Trophoblast cell (in vitro differentiated cells and primary cell): ENCODE measurements at regions not wholly inside any gene's neighbourhood (a gene's known extent, or its start where the extent isn't known, plus 50 kb on each side); places are given as distances from the start of the nearest gene placed in this dataset.

Experiments
- DNase-seq, 2 donors: peaks; one replicate each; pipeline ENCODE4 v3.0.0-alpha.2; 2016
- H2AFZ ChIP-seq: 2 replicates; pipeline ENCODE4 v1.6.1; 2013; ENCODE audit warnings: low read length, moderate library complexity, mild to moderate bottlenecking; ENCODE audit not compliant: insufficient read depth, poor library complexity
- H2AK5ac ChIP-seq: 2 replicates; pipeline ENCODE4 v1.6.1; 2013; ENCODE audit warnings: mild to moderate bottlenecking, low read length
- H2BK120ac ChIP-seq: 2 replicates; pipeline ENCODE4 v1.6.1; 2013; ENCODE audit warnings: low read length, mild to moderate bottlenecking, moderate library complexity; ENCODE audit not compliant: insufficient read depth, poor library complexity
- H2BK12ac ChIP-seq: 2 replicates; pipeline ENCODE4 v1.6.1; 2013; ENCODE audit warnings: mild to moderate bottlenecking, low read length, moderate library complexity
- H2BK5ac ChIP-seq: 2 replicates; pipeline ENCODE4 v1.6.1; 2013; ENCODE audit warnings: low read length, low read depth, moderate library complexity, mild to moderate bottlenecking; ENCODE audit not compliant: poor library complexity
- H3K14ac ChIP-seq: 2 replicates; pipeline ENCODE4 v1.6.1; 2013; ENCODE audit warnings: mild to moderate bottlenecking, low read length
- H3K18ac ChIP-seq: 2 replicates; pipeline ENCODE4 v1.6.1; 2013; ENCODE audit warnings: mild to moderate bottlenecking, low read length
- H3K23ac ChIP-seq: 2 replicates; pipeline ENCODE4 v1.6.1; 2013; ENCODE audit warnings: low read length
- H3K27ac ChIP-seq: 2 replicates; pipeline ENCODE4 v1.5.1; 2013; ENCODE audit warnings: low read depth, mild to moderate bottlenecking, inconsistent platforms, low read length, moderate library complexity
- H3K27me3 ChIP-seq: 2 replicates; pipeline ENCODE4 v1.6.1; 2013; ENCODE audit warnings: inconsistent platforms, mild to moderate bottlenecking, low read length, moderate library complexity; ENCODE audit not compliant: insufficient read depth
- H3K36me3 ChIP-seq, 2 experiments: 1 replicate in 1 of 2; 2 replicates in 1 of 2; pipeline ENCODE4 v1.6.1; 2013; ENCODE audit warnings: low read length in 2 of 2, mild to moderate bottlenecking in 2 of 2, moderate library complexity in 1 of 2; ENCODE audit not compliant: insufficient read depth in 2 of 2, control insufficient read depth in 1 of 2
- H3K4ac ChIP-seq: 2 replicates; pipeline ENCODE4 v1.6.1; 2013; ENCODE audit warnings: low read depth, mild to moderate bottlenecking, low read length, moderate library complexity
- H3K4me1 ChIP-seq, 2 experiments: 1 replicate in 1 of 2; 2 replicates in 1 of 2; pipeline ENCODE4 v1.6.1; 2013; ENCODE audit warnings: low read length in 2 of 2, mild to moderate bottlenecking in 2 of 2, moderate library complexity in 1 of 2; ENCODE audit not compliant: insufficient read depth in 2 of 2, control insufficient read depth in 1 of 2
- H3K4me2 ChIP-seq: 2 replicates; pipeline ENCODE4 v1.6.1; 2013; ENCODE audit warnings: inconsistent platforms, mild to moderate bottlenecking, low read length, moderate library complexity
- H3K4me3 ChIP-seq: 2 replicates; pipeline ENCODE4 v1.5.1; 2013; ENCODE audit warnings: mild to moderate bottlenecking, low read depth, low read length, inconsistent platforms
- H3K79me1 ChIP-seq: one replicate; pipeline ENCODE4 v1.6.1; 2013; ENCODE audit warnings: low read length
- H3K79me2 ChIP-seq: 2 replicates; pipeline ENCODE4 v1.6.1; 2013; ENCODE audit warnings: low read length, mild to moderate bottlenecking; ENCODE audit not compliant: control insufficient read depth, insufficient read depth, poor library complexity
- H3K9ac ChIP-seq: 2 replicates; pipeline ENCODE4 v1.6.1; 2013; ENCODE audit warnings: mild to moderate bottlenecking, low read length
- H3K9me3 ChIP-seq: 2 replicates; pipeline ENCODE4 v1.6.1; 2013; ENCODE audit warnings: low read depth, mild to moderate bottlenecking, control low read depth, inconsistent platforms, low read length; ENCODE audit not compliant: insufficient read depth
- H4K12ac ChIP-seq: 2 replicates; pipeline ENCODE4 v1.6.1; 2013; ENCODE audit warnings: low read depth, mild to moderate bottlenecking, low read length, moderate library complexity
- H4K8ac ChIP-seq: 2 replicates; pipeline ENCODE4 v1.6.1; 2013; ENCODE audit warnings: low read depth, mild to moderate bottlenecking, low read length, moderate library complexity
- H4K91ac ChIP-seq: one replicate; pipeline ENCODE4 v1.6.1; 2013; ENCODE audit warnings: low read depth, mild to moderate bottlenecking, low read length, moderate library complexity
- WGBS: extraction: QIAGEN DNeasy Blood & Tissue Kit; methylation state at CpG from one replicate; pipeline ENCODE4 v1.1.7; 2013; ENCODE audit warnings: missing lambda C conversion rate; ENCODE audit not compliant: insufficient read length, insufficient coverage; ENCODE audit errors: extremely low coverage; 5-methylcytosine and 5-hydroxymethylcytosine counted together

DNA sequence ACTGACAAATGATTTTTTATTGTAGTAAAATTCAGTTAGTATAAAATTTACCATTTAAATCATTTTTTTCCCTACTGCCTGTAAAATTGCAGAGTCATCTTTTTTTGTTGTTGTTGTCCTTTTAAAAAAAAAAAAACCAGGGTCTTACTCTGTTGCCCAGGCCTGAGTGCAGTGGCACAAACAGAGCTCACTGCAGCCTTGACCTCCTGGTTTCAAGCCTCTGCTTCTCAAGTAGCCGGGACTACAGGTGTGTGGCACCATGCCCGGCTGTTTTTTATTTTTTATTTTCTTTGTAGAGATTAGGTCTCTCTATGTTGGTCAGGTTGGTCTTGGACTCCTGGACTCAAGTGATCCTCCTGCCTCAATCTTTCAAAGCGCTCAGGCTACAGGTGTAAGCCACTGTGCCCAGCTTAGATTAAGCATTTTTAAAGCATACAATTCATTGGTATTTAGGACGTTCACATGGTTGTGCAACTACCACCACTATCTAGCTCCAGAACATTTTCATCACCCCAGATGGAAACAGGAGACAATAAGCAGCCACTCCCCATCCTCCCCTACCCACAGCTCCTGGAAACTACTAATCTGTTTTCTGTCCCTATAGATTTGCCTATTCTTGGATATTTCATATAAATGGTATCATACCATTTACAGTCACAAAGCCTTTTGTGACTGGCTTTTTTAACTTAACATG is 59.7 kb upstream of the PGRMC2 start:
- WGBS: no CpG with 5 or more reads among the region's 4 CpGs
- Histone ChIP-seq H2BK5ac (peak overlapping the region; percentile 88), H4K12ac (no peak overlapping the region), H3K9ac (no peak overlapping the region), H2AFZ (peak overlapping the region; percentile 63), H3K4me2 (no peak overlapping the region), H3K4ac (no peak overlapping the region), H2AK5ac (peak overlapping the region; percentile 96), H3K9me3 (peaks cover 1% of the 10 kb centered on the region), H3K36me3 (no peaks in the 10 kb centered on the region), H3K4me1 (peaks cover 8 to 12% of the 10 kb centered on the region in 2 experiments), H3K14ac (peak overlapping the region; percentile 74), H3K79me2 (no peaks in the 10 kb centered on the region), H3K79me1 (peaks cover 17% of the 10 kb centered on the region), H3K18ac (no peak overlapping the region), H4K91ac (peak overlapping the region; percentile 85), H3K27ac (peak overlapping the region; percentile 17), H2BK12ac (peak overlapping the region; percentile 69), H3K4me3 (no peak overlapping the region), H3K27me3 (no peaks in the 10 kb centered on the region), H2BK120ac (peak overlapping the region; percentile 30), H3K23ac (no peak overlapping the region), H4K8ac (peak overlapping the region; percentile 85)
- peak in 1 of 2 donors; percentile 30 for DNase-seq

DNA sequence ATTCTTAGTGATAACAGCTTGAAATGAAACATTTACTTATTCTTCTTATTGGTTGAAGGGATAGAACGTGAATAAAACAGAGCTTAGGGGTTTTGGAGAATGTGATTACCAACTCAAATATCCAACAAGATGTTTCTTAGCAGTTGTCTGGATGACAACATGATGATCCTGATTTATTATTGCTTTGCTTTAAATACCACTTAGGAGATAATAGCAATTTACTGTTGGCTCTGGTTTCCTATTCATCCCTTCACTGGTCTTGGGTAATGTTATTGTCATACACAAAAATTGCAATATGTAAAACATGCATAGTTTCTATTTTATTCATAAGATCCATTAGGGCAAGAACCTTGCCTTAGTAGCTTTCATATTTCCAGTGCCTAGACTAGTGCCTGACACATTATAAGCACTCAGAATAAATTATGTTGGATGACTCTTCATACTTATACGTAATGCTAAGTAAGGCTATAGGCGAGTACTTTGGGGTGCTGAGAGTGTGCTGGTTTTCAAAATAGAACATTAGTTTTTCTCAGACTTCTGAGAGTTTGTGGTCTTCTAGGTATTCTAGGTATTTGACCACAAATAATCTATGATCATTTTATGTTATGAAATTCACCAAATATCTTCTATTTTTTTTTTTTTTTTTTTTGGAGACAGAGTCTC is 58.6 kb upstream of the PGRMC2 start:
- Histone ChIP-seq H3K9ac (no peak overlapping the region), H2AFZ (no peak overlapping the region), H2AK5ac (no peak overlapping the region), H2BK120ac (no peak overlapping the region), H4K12ac (no peak overlapping the region), H3K14ac (no peak overlapping the region), H3K4me2 (no peak overlapping the region), H4K8ac (no peak overlapping the region), H2BK12ac (no peak overlapping the region), H3K27me3 (no peaks in the 10 kb centered on the region), H3K18ac (no peak overlapping the region), H3K79me2 (no peaks in the 10 kb centered on the region), H3K4me1 (peaks cover 8 to 12% of the 10 kb centered on the region in 2 experiments), H3K4me3 (no peak overlapping the region), H3K36me3 (no peaks in the 10 kb centered on the region), H3K4ac (no peak overlapping the region), H4K91ac (no peak overlapping the region), H3K79me1 (peaks cover 12% of the 10 kb centered on the region), H3K9me3 (peaks cover 1% of the 10 kb centered on the region), H3K27ac (no peak overlapping the region), H3K23ac (no peak overlapping the region), H2BK5ac (no peak overlapping the region)
- peak in 1 of 2 donors; percentile 12 for DNase-seq
- WGBS: no CpG with 5 or more reads among the region's 3 CpGs

DNA sequence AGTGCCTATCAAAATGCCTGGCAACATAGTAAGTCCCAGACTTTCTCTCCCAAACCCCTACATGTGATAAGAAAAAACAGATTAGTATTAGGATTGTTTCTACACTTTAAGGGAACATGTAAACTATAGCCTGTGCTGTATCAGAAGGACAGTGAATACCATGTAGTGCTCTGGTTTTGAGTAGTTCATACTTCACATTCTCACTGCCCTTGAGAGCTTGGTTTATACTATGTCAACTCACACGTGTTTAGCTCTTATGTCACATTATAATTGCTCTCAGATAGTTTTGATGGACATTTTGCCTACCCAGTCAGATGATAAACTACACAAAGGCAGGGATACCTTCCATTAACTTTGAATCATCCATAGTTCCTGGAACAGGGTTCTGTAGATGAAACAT is 58.0 kb upstream of the PGRMC2 start:
- WGBS: no CpG with 5 or more reads among the region's 1 CpG
- H2BK5ac ChIP-seq: no peak overlapping the region
- H3K27me3 ChIP-seq: no peaks in the 10 kb centered on the region
- no peaks in the 10 kb centered on the region for H3K79me2 ChIP-seq
- no peak overlapping the region for H2BK120ac ChIP-seq
- no peak overlapping the region for H2AK5ac ChIP-seq
- no peak overlapping the region for H3K4ac ChIP-seq
- peaks cover 10% of the 10 kb centered on the region for H3K79me1 ChIP-seq
- H4K91ac ChIP-seq: no peak overlapping the region
- no peaks in the 10 kb centered on the region for H3K9me3 ChIP-seq
- no peaks in the 10 kb centered on the region for H3K36me3 ChIP-seq
- no peak overlapping the region for H3K9ac ChIP-seq
- no peak overlapping the region for H3K4me3 ChIP-seq
- no peak for DNase-seq
- H3K23ac ChIP-seq: no peak overlapping the region
- H3K4me2 ChIP-seq: no peak overlapping the region
- no peak overlapping the region for H4K8ac ChIP-seq
- H3K4me1 ChIP-seq: peaks cover 8 to 12% of the 10 kb centered on the region in 2 experiments
- no peak overlapping the region for H3K27ac ChIP-seq
- H4K12ac ChIP-seq: no peak overlapping the region
- H3K18ac ChIP-seq: no peak overlapping the region
- no peak overlapping the region for H3K14ac ChIP-seq
- H2BK12ac ChIP-seq: no peak overlapping the region
- H2AFZ ChIP-seq: no peak overlapping the region

DNA sequence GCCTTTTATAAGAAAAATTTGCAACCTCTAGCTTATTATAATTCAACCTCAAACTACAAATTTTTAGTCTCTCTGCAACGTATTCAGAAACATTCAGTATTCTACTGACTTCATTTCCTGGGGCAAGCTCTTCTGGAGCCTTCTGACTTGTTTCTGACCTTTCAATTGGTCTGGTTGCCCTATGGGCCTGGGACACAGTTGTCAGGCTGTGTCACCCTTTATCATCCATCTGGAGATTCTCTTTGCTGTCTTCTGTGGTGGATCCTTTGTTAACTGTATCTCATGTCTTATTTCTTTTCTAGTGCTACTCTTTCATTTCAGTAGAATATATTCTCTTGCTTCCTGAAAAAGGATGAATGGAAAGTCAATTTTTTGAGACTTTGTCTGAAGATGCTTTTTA is 55.1 kb upstream of the PGRMC2 start:
- no peak overlapping the region for H4K12ac ChIP-seq
- no peaks in the 10 kb centered on the region for H3K9me3 ChIP-seq
- no peak overlapping the region for H3K4ac ChIP-seq
- H4K8ac ChIP-seq: no peak overlapping the region
- H3K79me2 ChIP-seq: no peaks in the 10 kb centered on the region
- no peak overlapping the region for H3K23ac ChIP-seq
- no peak overlapping the region for H3K14ac ChIP-seq
- H2BK5ac ChIP-seq: no peak overlapping the region
- WGBS: no CpG with 5 or more reads among the region's 1 CpG
- H3K36me3 ChIP-seq: no peaks in the 10 kb centered on the region
- H2BK120ac ChIP-seq: no peak overlapping the region
- H3K79me1 ChIP-seq: peaks cover 3% of the 10 kb centered on the region
- H4K91ac ChIP-seq: no peak overlapping the region
- H3K27ac ChIP-seq: no peak overlapping the region
- H3K9ac ChIP-seq: no peak overlapping the region
- H3K18ac ChIP-seq: no peak overlapping the region
- H3K27me3 ChIP-seq: no peaks in the 10 kb centered on the region
- H3K4me3 ChIP-seq: no peak overlapping the region
- H2AK5ac ChIP-seq: no peak overlapping the region
- H2BK12ac ChIP-seq: no peak overlapping the region
- DNase-seq: no peak
- peaks cover 8 to 11% of the 10 kb centered on the region in 2 experiments for H3K4me1 ChIP-seq
- no peak overlapping the region for H2AFZ ChIP-seq
- no peak overlapping the region for H3K4me2 ChIP-seq
